Caki2 (cell line): ENCODE measurements at regions not wholly inside any gene's neighbourhood (a gene's known extent, or its start where the extent isn't known, plus 50 kb on each side); places are given as distances from the start of the nearest gene placed in this dataset.

Source experiments
- DNase-seq: peaks from one replicate; pipeline ENCODE4 v3.0.0-alpha.2; 2015; ENCODE audit warnings: low read depth
- in situ Hi-C: cut with HindIII; loops from 2 replicates; pipeline ENCODE4 v1.10.0; 2016; ENCODE audit warnings: low sequenced_read_pairs, low pct_unique_long_range_greater_than_20kb, mixed read lengths

- in situ Hi-C loops: no loop called here
Observed at GRCh38 chr6:139625081-139625939, 250.9 kb upstream of the CITED2 start.

GRCh38 chr6:139623372-139623771 is 248.9 kb upstream of the CITED2 start:
- no peak for DNase-seq
- in situ Hi-C loops: no loop called here

More at GRCh38 chr6:139625081-139625939, 250.9 kb upstream of the CITED2 start:
- DNase-seq: no peak

GRCh38 chr6:139613496-139613895 is 239.0 kb upstream of the CITED2 start:
- DNase-seq: no peak
- in situ Hi-C loops: no loop called here

- DNase-seq: no peak
- in situ Hi-C loops: no loop called here
Observed at GRCh38 chr6:139612135-139612465, 237.7 kb upstream of the CITED2 start.

- no peak for DNase-seq
- in situ Hi-C loops: no loop called here
Observed at GRCh38 chr6:139611327-139612134, 237.1 kb upstream of the CITED2 start.

GRCh38 chr6:139608466-139609261 is 234.2 kb upstream of the CITED2 start:
- in situ Hi-C loops: no loop called here
- no peak for DNase-seq

- in situ Hi-C loops: no loop called here
- no peak for DNase-seq
Observed at GRCh38 chr6:139605350-139605749, 230.9 kb upstream of the CITED2 start.

- no peak for DNase-seq
- in situ Hi-C loops: no loop called here
Observed at GRCh38 chr6:139603581-139603980, 229.1 kb upstream of the CITED2 start.

- DNase-seq: no peak
- in situ Hi-C loops: no loop called here
Observed at GRCh38 chr6:139602577-139602976, 228.1 kb upstream of the CITED2 start.

GRCh38 chr6:139600919-139601475 is 226.5 kb upstream of the CITED2 start:
- in situ Hi-C loops: no loop called here
- DNase-seq: no peak

GRCh38 chr6:139600343-139600742 is 225.9 kb upstream of the CITED2 start:
- in situ Hi-C loops: no loop called here
- no peak for DNase-seq

- in situ Hi-C loops: no loop called here
- no peak for DNase-seq
Observed at GRCh38 chr6:139597771-139598755, 223.6 kb upstream of the CITED2 start.

GRCh38 chr6:139597087-139597763 is 222.8 kb upstream of the CITED2 start:
- in situ Hi-C loops: no loop called here
- DNase-seq: no peak

GRCh38 chr6:139595183-139595582 is 220.7 kb upstream of the CITED2 start:
- in situ Hi-C loops: no loop called here
- DNase-seq: no peak

- DNase-seq: no peak
- in situ Hi-C loops: no loop called here
Observed at GRCh38 chr6:139594333-139594965, 220.0 kb upstream of the CITED2 start.

- in situ Hi-C loops: no loop called here
- DNase-seq: no peak
Observed at GRCh38 chr6:139593081-139593480, 218.6 kb upstream of the CITED2 start.
